ENCODE measurements at regions not wholly inside any gene's neighbourhood (a gene's known extent, or its start where the extent isn't known, plus 50 kb on each side); places are given as distances from the start of the nearest gene placed in this dataset.

GRCh38 chr5:98066910-98067309, 706.6 kb upstream of the RGMB start (continued):
- no peak for TF ChIP-seq CTCF (IDR thresholded peaks at IDR 0.05; ENCODE audit: low read depth, low read length, missing input control)

- Histone ChIP-seq H3K27me3 (ENCODE audit: control insufficient read depth in 4 of 4, insufficient read depth in 4 of 4, low read length in 3 of 4) (no peaks in the 10 kb centered on the region), H3K9ac (ENCODE audit: low read depth in 1 of 2, low read length in 2 of 2) (no peak overlapping the region), H3K27ac (ENCODE audit: low read depth in 1 of 2, low read length in 2 of 2) (no peak overlapping the region), H3K36me3 (ENCODE audit: control insufficient read depth in 4 of 4, insufficient read depth in 3 of 4, low read depth in 1 of 4, low read length in 3 of 4) (no peaks in the 10 kb centered on the region), H3K4me3 (ENCODE audit: low read depth in 1 of 3, low read length in 3 of 3) (no peak overlapping the region), H3K9me3 (ENCODE audit: control insufficient read depth in 4 of 4, low read length in 3 of 4) (no peaks in the 10 kb centered on the region), H3K4me1 (ENCODE audit: control insufficient read depth in 4 of 4, insufficient read depth in 4 of 4, low read length in 3 of 4) (no peaks in the 10 kb centered on the region)
- WGBS, result 64% methylated on average over 1 of the region's 1 CpG
- no peak for TF ChIP-seq YY1 (IDR thresholded peaks at IDR 0.05)
- no peak for TF ChIP-seq MAX (IDR thresholded peaks at IDR 0.05)
- TF ChIP-seq HNF4G (IDR thresholded peaks at IDR 0.05), result no peak
- no peak for TF ChIP-seq ZBTB33 (IDR thresholded peaks at IDR 0.05)
- TF ChIP-seq REST (IDR thresholded peaks at IDR 0.05), result no peak
- TF ChIP-seq ATF3 (IDR thresholded peaks at IDR 0.05), result no peak
- TF ChIP-seq RAD21 (IDR thresholded peaks at IDR 0.05), result no peak
- no peak for TF ChIP-seq TAF1 (conservative IDR thresholded peaks at IDR 0.05)
- TF ChIP-seq CTCF (IDR thresholded peaks at IDR 0.05; ENCODE audit: low read depth, low read length, missing input control), result no peak
- no peak for TF ChIP-seq EGR1 (IDR thresholded peaks at IDR 0.05; ENCODE audit: low read depth in 2 of 2)
- TF ChIP-seq FOXA2 (IDR thresholded peaks at IDR 0.05), result no peak
- no peak for TF ChIP-seq NR2F2 (IDR thresholded peaks at IDR 0.05)
- TF ChIP-seq GABPA (IDR thresholded peaks at IDR 0.05 in 1 of 2, conservative IDR thresholded peaks at IDR 0.05 in 1 of 2), result no peak
- no peak for TF ChIP-seq SP1 (IDR thresholded peaks at IDR 0.05)
- no peak for DNase-seq (ENCODE audit: low spot score)
Observed at GRCh38 chr5:98069876-98070512, 703.5 kb upstream of the RGMB start.

All from liver (tissue), 8 donors.